Putamen (tissue), 1 donor: ENCODE measurements at regions not wholly inside any gene's neighbourhood (a gene's known extent, or its start where the extent isn't known, plus 50 kb on each side); places are given as distances from the start of the nearest gene placed in this dataset.

Source experiments
- DNase-seq: peaks from one replicate; pipeline ENCODE4 v3.0.0-alpha.2; 2016; ENCODE audit warnings: low spot score

DNA sequence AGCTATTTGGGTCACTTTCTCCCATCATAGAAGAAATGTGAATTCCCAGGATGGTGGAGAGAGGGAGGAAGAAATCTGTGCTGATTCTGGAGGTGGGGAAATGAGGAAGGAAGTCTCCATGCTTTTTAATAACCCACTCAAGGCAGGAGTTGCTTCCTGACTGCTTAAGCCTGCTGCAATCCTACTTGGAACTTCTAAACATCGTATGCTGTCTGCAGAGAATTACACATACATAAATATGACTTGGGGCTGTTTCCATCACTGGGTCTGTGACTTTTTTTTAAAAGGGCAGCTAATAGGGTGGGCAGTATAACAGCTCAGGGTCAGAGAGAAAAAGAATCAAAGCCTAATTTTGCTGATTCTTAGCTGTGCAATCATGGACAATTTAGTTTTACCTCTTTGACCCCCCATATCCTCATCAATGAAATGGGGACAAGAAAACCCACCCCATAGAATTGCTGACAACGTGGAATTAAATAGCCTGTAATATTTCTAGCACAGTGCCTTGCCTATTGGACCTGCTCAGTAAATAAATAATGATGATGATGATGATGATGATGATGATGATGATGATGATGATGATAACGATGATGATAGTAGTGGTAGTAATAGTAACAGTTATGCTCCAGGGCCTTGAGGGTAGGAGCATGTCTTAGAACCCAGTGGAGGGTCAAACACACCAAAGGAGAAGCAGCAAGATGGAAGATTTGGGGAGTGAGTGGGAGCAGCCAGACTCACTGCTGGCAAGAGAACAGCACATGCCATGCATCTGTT, 166.7 kb upstream of the LRFN2 start:
- no peak for DNase-seq

DNA sequence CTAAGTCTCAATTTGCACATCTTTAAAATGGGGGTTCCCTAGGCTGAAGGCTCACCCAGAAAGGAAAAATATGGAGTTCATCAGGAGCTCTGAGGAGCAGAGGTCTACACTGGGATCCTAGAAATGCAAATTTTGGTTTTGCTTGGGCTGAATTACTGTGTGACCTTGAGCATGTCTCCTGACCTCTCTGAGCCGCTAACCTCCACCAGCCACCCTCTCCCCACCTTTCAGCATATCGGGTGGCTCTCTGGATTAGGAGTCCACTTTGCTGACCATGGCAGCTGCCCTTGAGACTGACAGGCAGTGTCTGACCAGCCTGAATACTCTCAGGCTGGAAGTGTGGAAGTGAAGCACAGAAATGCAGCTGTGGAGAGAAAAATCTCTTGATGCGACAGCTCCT, 165.9 kb upstream of the LRFN2 start:
- no peak for DNase-seq

DNA sequence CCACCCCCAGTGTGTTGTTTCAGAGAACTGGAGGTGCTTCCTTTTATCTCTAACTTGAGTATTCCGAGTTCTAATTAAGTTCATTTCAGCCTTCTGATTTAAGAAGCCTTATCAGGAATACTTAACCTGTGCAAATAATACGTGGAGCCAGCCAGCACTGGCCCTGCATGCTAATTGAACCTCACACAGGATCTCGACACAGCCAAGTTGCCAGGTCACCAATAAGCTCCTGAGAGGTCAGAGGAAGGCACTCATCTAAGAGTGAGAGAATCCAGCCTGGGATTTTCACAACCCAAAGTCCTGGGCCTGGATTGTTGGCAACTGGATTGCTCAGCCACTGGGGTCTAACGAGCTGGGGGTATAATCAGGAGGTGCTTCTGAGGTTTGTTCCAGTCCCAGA, 157.7 kb upstream of the LRFN2 start:
- no peak for DNase-seq

DNA sequence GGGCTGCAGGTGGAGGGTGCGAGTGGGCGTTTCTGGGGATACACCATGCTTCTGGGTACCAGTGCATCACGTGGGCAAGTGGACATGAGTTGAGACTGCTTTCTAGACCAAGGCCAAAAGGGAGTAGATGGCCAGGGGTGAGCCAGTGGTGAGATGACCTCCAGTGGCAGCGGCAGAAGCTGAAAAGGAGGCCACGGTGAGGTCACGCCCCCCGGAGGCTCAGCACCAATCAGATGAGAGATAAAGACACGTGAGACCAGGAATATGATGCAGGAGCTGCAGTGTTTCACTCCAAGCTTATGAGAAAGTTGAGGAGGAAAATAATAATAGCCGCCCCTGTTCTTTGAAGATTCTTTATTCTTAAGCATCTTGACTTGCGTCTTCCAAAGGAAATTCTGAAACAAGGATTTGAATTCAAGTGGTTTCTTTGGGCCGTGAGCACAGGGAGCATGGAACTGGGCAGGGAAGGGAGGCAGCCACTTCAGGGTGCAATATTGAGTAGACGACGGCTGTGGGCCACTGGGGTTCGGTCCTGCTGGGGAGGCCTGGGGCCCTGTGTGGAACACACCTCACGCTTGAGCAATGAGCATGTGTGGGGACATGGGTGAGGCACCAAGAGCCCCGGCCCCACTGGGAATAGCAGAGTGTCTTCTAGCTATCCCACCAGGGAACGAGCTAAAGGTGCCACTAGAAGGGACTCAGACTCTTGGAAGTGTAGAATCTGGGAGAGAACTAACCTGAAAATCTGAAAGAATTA, 156.7 kb upstream of the LRFN2 start:
- DNase-seq = no peak

DNA sequence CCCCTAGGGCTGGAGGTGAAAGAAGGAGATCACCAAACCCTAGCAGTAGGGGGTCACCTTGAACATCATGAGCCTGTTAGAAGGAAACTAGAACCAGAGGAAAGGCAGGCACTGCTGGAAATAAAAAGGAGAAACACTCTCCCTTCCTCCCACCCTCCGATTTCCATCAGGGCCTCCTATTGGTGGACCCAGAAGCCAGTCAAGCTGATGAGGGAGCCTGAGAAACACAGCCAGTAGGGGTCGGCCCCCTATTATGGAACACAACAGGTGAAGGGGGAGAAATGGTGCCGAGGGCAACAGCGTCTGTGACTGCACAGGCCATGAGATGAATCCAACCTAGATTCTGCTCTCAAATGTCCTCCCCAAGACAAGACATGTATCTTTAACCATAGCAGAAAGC, 156.1 kb upstream of the LRFN2 start:
- no peak for DNase-seq

DNA sequence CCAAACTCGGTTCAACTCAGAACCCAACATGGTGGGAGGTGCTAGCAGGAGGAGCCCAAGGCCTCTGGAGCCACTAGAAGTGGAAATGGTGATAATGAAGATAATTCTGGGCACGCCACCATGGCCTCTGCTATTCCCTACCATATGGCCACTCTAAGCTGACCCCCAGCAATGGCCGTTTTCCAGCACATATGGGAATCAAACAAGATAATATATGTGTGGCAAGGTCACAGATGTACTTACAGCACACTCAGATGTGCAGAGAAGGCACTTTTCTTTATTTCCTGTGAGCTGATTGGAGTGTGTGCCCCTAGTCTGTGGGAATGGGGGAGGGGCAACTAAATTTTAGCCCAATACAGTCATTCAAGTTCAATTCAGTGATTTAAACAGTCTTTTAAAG, 153.4 kb upstream of the LRFN2 start:
- DNase-seq = no peak

DNA sequence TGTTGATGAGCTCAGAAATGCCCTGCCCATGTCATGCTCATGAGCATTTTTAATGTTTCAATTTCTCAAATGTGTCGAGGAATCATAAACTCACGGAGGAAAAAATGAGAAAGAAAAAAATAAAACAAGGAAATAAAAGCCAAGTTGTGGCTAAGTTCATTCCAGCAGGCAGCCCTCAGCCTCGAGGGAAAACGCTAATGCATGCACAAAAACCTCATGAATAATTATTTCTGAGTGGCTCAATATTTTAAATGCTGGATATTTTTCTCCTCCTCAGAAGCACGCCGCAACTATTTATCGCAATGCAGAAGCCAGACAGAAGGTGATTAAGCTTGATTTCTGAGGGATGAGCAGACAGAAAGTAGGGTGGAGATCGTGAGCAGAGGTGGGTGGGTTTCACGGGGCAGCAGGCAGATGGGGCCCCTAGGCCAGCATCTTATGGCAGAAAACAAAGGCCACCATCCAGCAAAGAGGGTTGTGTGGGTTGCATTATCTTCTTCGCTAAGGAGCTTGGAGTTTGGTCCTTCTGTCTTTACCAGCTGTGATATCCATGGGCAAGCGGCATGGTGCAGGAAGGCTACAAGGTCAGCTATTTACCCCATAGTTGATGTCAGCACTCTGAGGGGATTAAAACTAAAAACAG, 151.5 kb upstream of the LRFN2 start:
- DNase-seq = no peak

DNA sequence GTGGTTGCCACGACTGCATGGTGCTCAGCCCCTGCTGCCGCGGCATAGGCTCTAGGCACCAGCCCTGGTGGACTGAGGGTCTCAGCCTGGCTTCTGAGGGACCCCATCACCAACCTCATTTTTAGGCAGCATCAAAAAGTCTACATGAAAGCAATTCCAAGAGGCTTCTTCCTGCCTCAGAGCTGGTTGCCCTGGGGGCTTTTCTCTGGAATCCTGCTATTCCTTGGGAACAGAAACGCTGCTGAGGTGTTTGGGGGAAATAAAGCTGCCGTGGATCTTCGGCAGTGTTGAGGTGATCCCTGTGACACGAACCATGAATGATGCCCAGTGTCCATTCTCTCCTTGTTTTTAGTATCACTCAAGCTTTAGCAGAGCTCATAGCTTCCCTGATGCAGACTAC, 148.4 kb upstream of the LRFN2 start:
- DNase-seq = no peak

DNA sequence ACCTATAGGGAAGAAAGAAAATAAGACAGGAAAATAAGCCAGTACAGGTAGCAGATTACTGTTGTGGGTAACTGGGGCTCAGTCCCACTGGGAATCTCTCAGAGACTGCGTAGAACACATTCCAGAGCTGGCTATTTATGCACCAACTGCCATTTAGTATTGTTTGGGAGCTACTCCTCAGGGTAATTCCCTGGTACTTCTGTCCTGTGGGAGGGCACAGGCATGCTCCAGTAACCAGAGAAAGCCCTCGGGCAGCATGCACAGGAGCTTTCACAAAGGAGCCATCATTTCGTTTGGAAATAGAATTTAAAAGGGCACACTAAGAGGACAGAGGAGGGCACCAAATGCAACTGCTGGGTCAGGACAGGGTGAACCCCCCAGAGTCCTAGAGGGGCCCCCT, 148.0 kb upstream of the LRFN2 start:
- DNase-seq = no peak

DNA sequence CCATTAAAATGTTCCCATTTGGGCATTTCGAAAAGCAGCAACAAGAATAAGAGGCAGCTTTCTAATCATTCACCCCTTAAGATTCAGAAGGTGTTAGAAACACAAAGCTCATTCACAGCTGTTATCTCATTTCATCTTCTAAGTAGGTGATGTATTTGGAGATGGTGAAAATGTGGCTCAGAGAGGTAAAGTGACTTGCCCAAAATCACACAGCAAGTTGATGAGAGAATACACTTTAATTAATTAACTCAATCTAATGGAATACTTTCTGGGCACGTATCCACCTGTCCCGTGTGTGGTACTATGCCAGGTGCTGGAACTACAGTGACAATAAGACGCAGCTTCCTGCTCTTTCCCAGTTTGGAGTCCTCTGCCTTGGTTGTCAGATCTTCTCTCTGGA, 147.4 kb upstream of the LRFN2 start:
- DNase-seq = no peak

DNA sequence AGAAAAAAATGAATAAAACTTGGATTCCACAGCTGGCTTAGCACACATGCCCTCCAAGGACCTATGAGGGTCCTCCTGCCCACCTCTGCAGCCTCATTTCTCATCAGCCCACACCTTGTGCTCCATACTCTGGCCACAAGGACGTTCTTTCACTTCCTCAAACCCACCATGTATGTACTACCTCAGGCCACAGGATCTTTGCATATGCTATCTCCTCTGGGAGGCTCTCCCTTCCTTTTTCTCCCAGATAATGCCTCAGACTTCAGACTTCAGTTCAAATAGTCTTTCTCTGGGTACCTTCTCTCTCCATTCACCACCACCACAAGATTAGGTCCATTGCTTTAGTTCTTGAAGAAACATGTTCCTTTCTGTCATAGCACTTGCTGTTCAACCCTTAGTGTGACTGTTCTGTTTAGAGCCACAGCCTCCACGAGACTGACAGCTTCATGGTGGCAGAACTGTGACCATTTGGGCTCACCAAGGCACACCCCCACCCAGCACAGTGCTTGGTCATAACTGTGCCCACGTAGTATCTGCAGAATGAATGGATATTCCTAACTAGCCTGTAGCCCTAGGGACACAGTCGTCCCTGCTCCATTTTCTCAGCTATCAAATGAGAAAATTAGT, 146.7 kb upstream of the LRFN2 start:
- no peak for DNase-seq

DNA sequence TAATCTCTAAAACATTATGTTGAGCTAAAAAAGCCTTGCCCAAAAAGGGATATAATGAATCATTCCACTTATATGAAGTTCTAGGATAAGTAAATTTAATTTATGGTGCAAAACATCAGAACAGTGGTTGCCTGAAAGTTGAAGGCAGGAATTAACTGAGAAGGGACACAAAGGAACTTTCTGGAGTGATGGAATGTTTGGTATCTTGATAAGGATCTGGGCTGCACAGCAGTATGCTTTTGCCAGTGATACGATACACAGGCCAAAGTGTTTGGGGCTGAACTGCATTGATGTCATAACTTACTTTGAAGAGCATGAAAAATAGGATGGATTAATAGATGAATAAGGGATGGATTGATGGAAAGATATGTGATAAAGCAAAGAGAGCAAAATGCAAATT, 146.1 kb upstream of the LRFN2 start:
- DNase-seq = no peak

DNA sequence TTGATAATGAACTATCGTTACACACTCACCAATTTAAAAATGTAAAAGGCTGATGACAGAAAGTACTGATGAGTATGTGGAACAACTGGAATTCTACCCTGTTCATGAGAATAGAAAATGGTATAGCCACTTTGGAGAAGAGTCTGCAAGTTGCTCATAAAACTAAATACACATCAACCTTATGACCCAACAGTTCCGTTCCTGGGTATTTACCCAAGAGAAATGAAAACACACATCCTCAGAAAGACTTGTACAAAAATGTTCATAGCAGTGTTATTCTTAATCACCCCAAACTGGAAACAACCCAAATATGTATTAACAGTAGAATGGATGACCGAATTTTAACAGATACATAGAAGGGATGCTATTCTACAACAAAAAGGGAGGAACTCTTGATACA, 145.7 kb upstream of the LRFN2 start:
- DNase-seq = no peak

DNA sequence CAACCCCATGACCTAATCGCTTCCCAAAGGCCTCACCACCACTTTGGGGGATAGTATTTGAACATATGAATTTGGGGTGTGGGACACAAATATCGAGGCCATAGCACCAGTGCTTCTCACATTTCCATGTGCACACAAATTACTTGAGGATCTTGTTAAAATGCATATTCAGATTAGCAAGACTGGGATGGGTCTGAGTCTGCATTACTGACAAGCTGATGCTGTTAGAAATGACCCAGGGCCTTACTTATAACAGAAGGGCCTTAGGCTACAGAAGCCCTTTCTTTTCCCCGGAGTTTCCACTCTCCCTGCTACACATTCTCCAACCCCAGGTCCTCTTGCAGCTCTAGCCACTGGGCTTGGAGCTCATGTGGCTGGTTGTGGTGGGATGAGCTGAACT, 141.5 kb upstream of the LRFN2 start:
- DNase-seq = no peak

DNA sequence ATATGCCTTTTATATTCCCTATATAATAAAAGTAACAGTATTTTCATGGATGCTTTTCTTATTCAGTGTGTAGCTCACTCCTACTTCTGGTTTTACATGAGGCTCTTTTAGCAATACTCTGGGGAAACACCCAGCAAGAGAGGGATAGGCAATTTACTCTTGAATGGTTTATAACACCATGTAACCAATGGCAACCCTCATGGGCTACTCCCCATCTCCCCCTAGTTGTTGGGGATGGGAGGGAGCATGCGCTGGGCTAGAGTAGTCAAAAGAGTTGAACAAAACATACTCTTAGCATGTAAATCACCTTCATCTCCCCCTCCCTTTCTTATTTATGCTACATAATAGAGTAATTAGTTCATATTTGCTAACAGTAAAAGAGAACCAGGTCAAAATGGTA, 140.1 kb upstream of the LRFN2 start:
- DNase-seq = no peak

DNA sequence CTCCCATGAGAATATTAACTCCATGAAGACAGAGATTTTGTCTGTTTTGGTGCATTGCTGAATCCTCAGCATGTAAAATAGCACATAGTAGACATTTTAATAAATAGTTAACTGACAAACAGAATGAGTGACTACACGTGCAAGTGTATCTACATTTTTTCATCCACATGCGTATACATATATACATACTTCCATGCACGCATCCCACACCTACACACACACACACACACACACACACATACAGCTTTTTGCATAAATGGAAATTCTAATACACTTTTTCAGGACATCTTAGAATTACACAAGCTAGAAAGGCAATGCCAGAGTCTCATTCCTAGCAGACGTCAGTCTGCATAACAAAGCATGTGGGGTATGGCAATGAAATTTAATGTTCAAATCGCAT, 139.7 kb upstream of the LRFN2 start:
- no peak for DNase-seq

DNA sequence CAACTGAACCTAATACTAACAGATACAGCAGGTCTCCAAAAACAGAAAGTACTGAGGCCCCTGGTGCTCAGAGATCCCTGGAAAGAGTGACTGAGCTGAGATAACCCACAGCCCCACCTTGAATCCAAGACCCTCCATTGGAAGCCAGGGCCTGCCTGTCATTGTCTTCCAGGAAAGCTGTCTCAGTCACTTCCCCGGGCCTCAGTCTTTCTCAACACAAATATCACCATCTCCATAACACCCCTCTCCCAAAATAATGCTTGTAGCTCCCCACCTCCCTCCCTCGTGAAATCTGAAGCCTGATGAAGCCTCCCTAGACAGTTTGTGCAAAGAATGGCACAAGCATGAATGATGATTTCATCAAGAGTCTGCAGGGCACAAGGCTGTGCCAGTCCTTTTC, 138.2 kb upstream of the LRFN2 start:
- DNase-seq = no peak

DNA sequence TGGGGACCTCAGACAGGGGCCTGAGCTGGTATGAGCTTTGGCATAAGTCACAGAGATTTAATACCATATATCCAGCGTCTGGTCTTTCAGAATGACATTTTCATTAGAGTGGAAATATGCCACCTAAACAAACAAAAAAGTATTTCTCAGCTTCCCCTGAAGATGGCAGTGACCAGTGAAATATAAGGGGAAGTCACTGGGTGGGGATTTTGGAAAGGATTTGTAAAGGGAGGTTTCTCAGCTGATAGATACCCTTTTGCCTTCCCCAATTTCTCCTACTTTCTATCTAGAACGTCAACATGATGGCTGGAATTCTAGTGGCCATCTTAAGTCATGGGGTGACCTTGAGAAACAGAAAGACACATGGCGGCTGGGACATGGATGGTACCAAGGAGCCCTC, 137.7 kb upstream of the LRFN2 start:
- no peak for DNase-seq

DNA sequence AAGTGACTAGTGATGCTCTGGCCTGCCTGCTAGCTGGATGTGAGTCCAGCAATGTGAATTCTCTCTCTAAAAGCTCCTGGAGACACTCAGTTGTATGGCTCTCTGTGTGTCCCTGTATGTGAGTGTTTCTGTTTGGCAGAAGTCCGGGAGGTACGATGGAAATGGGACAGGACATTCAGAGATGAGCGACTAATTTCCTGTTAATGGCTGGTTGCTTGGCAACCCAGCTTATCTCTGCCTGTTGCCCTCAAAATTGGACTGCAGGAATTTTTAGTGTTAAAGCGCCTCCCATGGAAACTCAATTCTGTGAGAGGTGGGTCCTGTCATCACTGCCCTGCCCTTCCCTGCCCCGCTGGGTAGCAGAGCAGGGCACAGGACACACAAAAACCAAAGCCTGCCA, 136.8 kb upstream of the LRFN2 start:
- DNase-seq = no peak

DNA sequence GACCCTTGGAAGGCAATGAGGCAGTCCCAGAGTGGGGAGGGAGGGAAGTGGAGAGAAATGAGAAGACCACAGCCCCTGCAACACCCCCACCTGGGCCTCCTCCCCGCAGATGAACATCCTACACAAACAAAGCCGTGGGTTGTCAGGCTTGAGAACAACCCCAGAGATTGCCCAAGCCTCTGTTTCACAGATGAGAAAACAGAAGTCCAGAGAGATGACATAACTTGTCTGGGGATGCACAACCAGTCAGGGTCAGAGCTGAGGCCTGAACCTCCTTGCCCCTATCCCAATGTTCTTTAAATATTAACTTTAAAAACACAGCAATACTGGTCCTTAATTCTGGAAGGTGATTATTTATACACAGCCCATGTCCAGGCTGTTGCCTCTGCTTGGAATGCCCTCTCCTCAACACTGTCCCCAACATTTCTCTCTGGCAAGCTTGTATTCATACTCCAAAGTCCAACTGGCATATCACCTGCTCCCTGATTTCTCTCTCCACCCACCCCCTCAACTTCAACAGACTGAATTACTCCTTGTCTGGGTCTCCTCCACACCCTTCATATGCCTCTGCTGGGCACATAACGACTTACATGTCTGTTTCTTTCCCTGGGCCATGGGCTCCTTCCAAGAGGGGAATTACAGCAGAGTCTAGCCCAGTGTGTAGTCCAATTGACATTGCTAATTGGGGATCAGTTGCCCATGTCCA, 135.5 kb upstream of the LRFN2 start:
- no peak for DNase-seq

DNA sequence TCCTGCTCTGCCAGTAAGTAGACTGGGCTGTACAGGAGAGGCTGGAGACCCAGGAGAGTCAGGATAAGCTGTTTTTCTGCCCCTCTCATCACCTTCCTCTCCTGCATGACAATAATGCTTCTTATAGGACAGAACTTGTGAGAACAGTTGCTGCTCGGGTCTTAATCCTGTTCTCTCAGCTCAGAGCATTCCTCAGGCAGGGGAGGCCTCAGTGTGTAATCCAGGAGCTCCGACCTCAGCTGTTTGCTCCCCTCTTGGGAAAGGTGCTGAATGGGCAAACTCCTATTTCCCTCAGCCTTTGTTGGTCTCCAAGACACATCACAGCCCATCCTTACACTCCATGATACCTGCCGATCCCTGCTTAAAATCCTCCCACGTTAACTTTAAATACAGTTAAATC, 134.9 kb upstream of the LRFN2 start:
- DNase-seq = no peak

DNA sequence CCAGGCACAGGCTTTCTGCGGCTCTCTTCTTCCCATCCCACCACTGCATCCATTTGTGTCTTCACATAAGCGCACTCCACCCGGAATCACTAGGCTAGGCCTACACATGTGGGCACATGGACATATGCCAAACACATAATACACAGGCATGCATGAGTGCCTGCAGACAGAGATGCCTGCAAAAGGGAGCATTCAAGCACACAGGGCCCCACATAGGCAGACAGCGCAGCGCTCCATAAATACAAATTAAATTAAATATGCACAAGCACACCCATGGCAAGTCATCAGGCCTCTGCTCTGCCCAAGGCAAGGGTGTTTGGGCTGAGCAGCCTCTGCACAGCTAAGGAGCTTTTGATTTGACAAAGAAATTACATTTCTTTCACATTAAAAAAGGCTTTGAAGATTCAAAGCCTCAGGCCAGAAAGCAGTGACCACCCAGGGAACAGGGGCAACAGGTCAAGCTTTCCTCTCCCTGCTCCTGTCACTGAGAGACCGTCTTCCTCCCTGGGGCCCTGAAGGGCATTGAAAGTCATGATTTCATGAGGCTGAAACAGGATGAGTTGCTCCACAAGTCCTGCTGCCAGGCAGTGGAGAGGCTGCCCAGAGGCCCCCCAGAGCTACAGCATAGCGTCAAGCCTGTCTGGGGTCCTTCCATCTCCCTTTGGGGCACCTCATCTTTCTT, 134.2 kb upstream of the LRFN2 start:
- DNase-seq = no peak
